ENCODE measurements at regions not wholly inside any gene's neighbourhood (a gene's known extent, or its start where the extent isn't known, plus 50 kb on each side); places are given as distances from the start of the nearest gene placed in this dataset.

DNA sequence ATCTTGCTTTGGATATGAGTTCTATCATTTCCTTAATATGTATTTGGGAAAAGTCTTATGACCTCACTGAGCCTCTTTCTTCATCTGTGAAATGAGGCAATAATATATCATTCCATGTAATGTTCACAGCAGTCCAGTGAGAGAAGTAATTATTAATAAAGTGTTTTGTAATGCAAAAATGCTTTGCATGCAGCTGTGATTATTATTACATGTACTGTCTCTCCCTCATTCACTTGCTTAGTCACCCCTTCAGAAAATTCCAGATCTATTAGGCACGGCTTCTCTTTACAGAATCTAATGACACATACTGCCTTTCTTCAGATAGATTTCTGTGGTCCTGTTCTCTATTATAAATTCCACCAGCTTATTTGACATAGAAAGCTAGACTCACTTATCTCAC, 53.5 kb upstream of the FGF13 start:
- TF ChIP-seq REST (IDR thresholded peaks at IDR 0.05; ENCODE audit: insufficient replicate concordance, low read depth) = no peak
- no peak for TF ChIP-seq CTCF (IDR thresholded peaks at IDR 0.05; ENCODE audit: insufficient read depth, low read length)
- no peak for TF ChIP-seq POLR2AphosphoS5 (IDR thresholded peaks at IDR 0.05; ENCODE audit: low read depth)

All from HL-60 (cell line).